ENCODE measurements at regions not wholly inside any gene's neighbourhood (a gene's known extent, or its start where the extent isn't known, plus 50 kb on each side); places are given as distances from the start of the nearest gene placed in this dataset.

- Histone ChIP-seq H2AFZ (ENCODE audit: control insufficient read depth, low read length) (no peak overlapping the region), H3K9me1 (ENCODE audit: control insufficient read depth, extremely low read depth, insufficient read depth, low read length) (no peaks in the 10 kb centered on the region), H3K4me1 (ENCODE audit: control insufficient read depth, extremely low read depth, insufficient read depth, low read length) (peaks cover 25% of the 10 kb centered on the region), H3K9me3 (ENCODE audit: control insufficient read depth, low read depth, low read length) (no peaks in the 10 kb centered on the region), H3K4me3 (ENCODE audit: control insufficient read depth in 2 of 3, extremely low read depth in 1 of 3, insufficient read depth in 2 of 3, low read depth in 1 of 3, low read length in 3 of 3) (no peak overlapping the region), H3K79me2 (ENCODE audit: control insufficient read depth, insufficient read depth, low read length) (no peaks in the 10 kb centered on the region), H3K4me2 (ENCODE audit: control insufficient read depth, extremely low read depth, insufficient read depth, low read depth, low read length) (no peak overlapping the region), H3K27me3 (ENCODE audit: control insufficient read depth, extremely low read depth, insufficient read depth, low read length) (peaks cover 16% of the 10 kb centered on the region), H3K36me3 (ENCODE audit: control insufficient read depth in 2 of 2, extremely low read depth in 1 of 2, insufficient read depth in 2 of 2, low read length in 2 of 2) (no peaks in the 10 kb centered on the region), H4K20me1 (ENCODE audit: control insufficient read depth, extremely low read depth, insufficient read depth, low read length) (no peaks in the 10 kb centered on the region), H3K9ac (ENCODE audit: control insufficient read depth, extremely low read depth, insufficient read depth, low read length) (no peak overlapping the region), H3K27ac (ENCODE audit: control insufficient read depth, insufficient read depth, low read length) (no peak overlapping the region)
- FAIRE-seq: no peak
- TF ChIP-seq CTCF (optimal IDR thresholded peaks at IDR 0.05 in 1 of 3, IDR thresholded peaks at IDR 0.05 in 1 of 3, conservative IDR thresholded peaks at IDR 0.05 in 1 of 3; ENCODE audit: extremely low read depth in 1 of 3, insufficient read depth in 2 of 3, low read length in 3 of 3) (no peak), EZH2 (IDR thresholded peaks at IDR 0.05; ENCODE audit: low read length) (no peak)
- no peak for DNase-seq (ENCODE audit: low read depth, low spot score)
- dilution Hi-C loops (cut with MboI; ENCODE audit: extremely low pct_ligation_motif_present, low sequenced_read_pairs): no loop called here
Observed at GRCh38 chr20:57988422-57988821, 240.0 kb downstream of the ANKRD60 start.

GRCh38 chr20:57987659-57988058 lies 240.8 kb downstream of the ANKRD60 start:
- peaks cover 17% of the 10 kb centered on the region for H3K27me3 ChIP-seq (ENCODE audit: control insufficient read depth, extremely low read depth, insufficient read depth, low read length)
- H3K36me3 ChIP-seq (ENCODE audit: control insufficient read depth in 2 of 2, extremely low read depth in 1 of 2, insufficient read depth in 2 of 2, low read length in 2 of 2): no peaks in the 10 kb centered on the region
- DNase-seq (ENCODE audit: low read depth, low spot score) (no peak), FAIRE-seq (no peak)
- dilution Hi-C loops (cut with MboI; ENCODE audit: extremely low pct_ligation_motif_present, low sequenced_read_pairs): no loop called here
- H3K4me1 ChIP-seq (ENCODE audit: control insufficient read depth, extremely low read depth, insufficient read depth, low read length): peaks cover 25% of the 10 kb centered on the region
- H3K9me1 ChIP-seq (ENCODE audit: control insufficient read depth, extremely low read depth, insufficient read depth, low read length): no peaks in the 10 kb centered on the region
- no peaks in the 10 kb centered on the region for H3K9me3 ChIP-seq (ENCODE audit: control insufficient read depth, low read depth, low read length)
- H3K4me2 ChIP-seq (ENCODE audit: control insufficient read depth, extremely low read depth, insufficient read depth, low read depth, low read length): no peak overlapping the region
- TF ChIP-seq CTCF (optimal IDR thresholded peaks at IDR 0.05 in 1 of 3, IDR thresholded peaks at IDR 0.05 in 1 of 3, conservative IDR thresholded peaks at IDR 0.05 in 1 of 3; ENCODE audit: extremely low read depth in 1 of 3, insufficient read depth in 2 of 3, low read length in 3 of 3): no peak
- TF ChIP-seq EZH2 (IDR thresholded peaks at IDR 0.05; ENCODE audit: low read length): no peak
- H2AFZ ChIP-seq (ENCODE audit: control insufficient read depth, low read length): no peak overlapping the region
- H3K4me3 ChIP-seq (ENCODE audit: control insufficient read depth in 2 of 3, extremely low read depth in 1 of 3, insufficient read depth in 2 of 3, low read depth in 1 of 3, low read length in 3 of 3): no peak overlapping the region
- H3K79me2 ChIP-seq (ENCODE audit: control insufficient read depth, insufficient read depth, low read length): no peaks in the 10 kb centered on the region
- H4K20me1 ChIP-seq (ENCODE audit: control insufficient read depth, extremely low read depth, insufficient read depth, low read length): no peaks in the 10 kb centered on the region
- H3K27ac ChIP-seq (ENCODE audit: control insufficient read depth, insufficient read depth, low read length): no peak overlapping the region
- no peak overlapping the region for H3K9ac ChIP-seq (ENCODE audit: control insufficient read depth, extremely low read depth, insufficient read depth, low read length)
